HCT116 (cell line): ENCODE measurements at regions not wholly inside any gene's neighbourhood (a gene's known extent, or its start where the extent isn't known, plus 50 kb on each side); places are given as distances from the start of the nearest gene placed in this dataset.

Experiments used
- ATAC-seq: fragments of 200-7000 bp; cut with Tn5 transposase; 2 replicates; pipeline ENCODE4 v1.9.1; 2020; ENCODE audit warnings: mild to moderate bottlenecking, moderate library complexity
- BruUV-seq: library from RNA; stranded (reverse); fragments of 400-500 nt; replicated peaks from 2 replicates; lab custom pipeline; 2021; lab: Mats Ljungman, UMichigan
- CTCF ChIA-PET: fragments of 300-600 bp; sonication (Branson Sonifier 250); formaldehyde crosslinking; loops from one replicate; lab custom pipeline; 2021; ENCODE audit warnings: antibody characterized with exemption; lab: Charles Lee
- POLR2A ChIA-PET: fragments of 300-600, 350-600 bp; sonication (Branson Sonifier 250); formaldehyde crosslinking; loops from one replicate; lab custom pipeline; 2021; ENCODE audit warnings: antibody characterized with exemption; lab: Charles Lee
- RAD21 ChIA-PET, 2 experiments: fragments of 300-600 bp; sonication (Branson Sonifier 250); formaldehyde crosslinking; loops; one replicate each; lab custom pipeline; 2023; ENCODE audit warnings: low total read pairs in 2 of 2; ENCODE audit not compliant: uncharacterized antibody in 2 of 2, unreplicated experiment in 2 of 2, low non-redundant PET in 1 of 2; lab: Charles Lee
- DNase-seq: peaks from one replicate; pipeline ENCODE4 v3.0.0-alpha.2; 2010; ENCODE audit warnings: low read depth, low spot score
- H2AFZ ChIP-seq: fragments of 200-600 bp; shearing (Covaris generic), sonication (generic); 2 replicates; pipeline ENCODE4 v1.6.1; 2017; ENCODE audit warnings: low read depth, mixed run types, mixed read lengths, antibody characterized with exemption, low read length; ENCODE audit not compliant: poor library complexity, severe bottlenecking
- H3K27ac ChIP-seq: 2 replicates; pipeline ENCODE4 v1.5.1; 2012; ENCODE audit warnings: low read depth, low read length
- H3K27me3 ChIP-seq: fragments of 200-600 bp; sonication (generic); 2 replicates; pipeline ENCODE4 v1.6.1; 2016; ENCODE audit warnings: mixed run types, low read length, mixed read lengths; ENCODE audit not compliant: insufficient read depth
- H3K36me3 ChIP-seq, 2 experiments: fragments of 200-500 bp in 1 of 2; fragments of 200-600 bp in 1 of 2; sonication (Bioruptor generic) in 1 of 2; sonication (generic) in 1 of 2; 2 replicates each; pipeline versions ENCODE4 v1.5.1 to v1.6.1; 2014 to 2016; ENCODE audit warnings: low read length in 2 of 2, inconsistent platforms in 1 of 2, mixed read lengths in 1 of 2, mixed run types in 1 of 2; ENCODE audit not compliant: insufficient read depth in 2 of 2, control insufficient read depth in 1 of 2
- H3K4me1 ChIP-seq, 2 experiments: fragments of 200-600 bp in 1 of 2; sonication (generic) in 1 of 2; 2 replicates each; pipeline versions ENCODE4 v1.5.1 to v1.6.1; 2012 to 2017; ENCODE audit warnings: low read length in 2 of 2, inconsistent platforms in 1 of 2, mild to moderate bottlenecking in 1 of 2, mixed read lengths in 1 of 2, mixed run types in 1 of 2, moderate library complexity in 1 of 2; ENCODE audit not compliant: insufficient read depth in 2 of 2, control insufficient read depth in 1 of 2
- H3K4me2 ChIP-seq: fragments of 200-600 bp; sonication (generic); 2 replicates; pipeline ENCODE4 v1.6.1; 2017; ENCODE audit warnings: mixed run types, low read length, mixed read lengths
- H3K4me3 ChIP-seq, 2 experiments: fragments of 200-600 bp in 1 of 2; sonication (generic) in 1 of 2; replicated peaks in 1 of 2; 2 replicates each; pipeline ENCODE4 v1.5.1; 2011 to 2016; ENCODE audit warnings: low read length in 2 of 2, control low read depth in 1 of 2, low read depth in 1 of 2, mild to moderate bottlenecking in 1 of 2, mixed read lengths in 1 of 2, mixed run types in 1 of 2
- H3K79me2 ChIP-seq: fragments of 200-600 bp; sonication (generic); 2 replicates; pipeline ENCODE4 v1.6.1; 2017; ENCODE audit warnings: mild to moderate bottlenecking, mixed run types, low read length, moderate library complexity, mixed read lengths; ENCODE audit not compliant: insufficient read depth
- H3K9ac ChIP-seq: fragments of 200-600 bp; sonication (generic); 2 replicates; pipeline ENCODE4 v1.6.1; 2016; ENCODE audit warnings: low read length, mixed read lengths
- H3K9me2 ChIP-seq: fragments of 200-600 bp; sonication (generic), shearing (Covaris generic); 2 replicates; pipeline ENCODE4 v1.6.1; 2017; ENCODE audit warnings: mixed run types, mild to moderate bottlenecking, moderate library complexity; ENCODE audit not compliant: insufficient read depth
- H3K9me3 ChIP-seq, 2 experiments: fragments of 200-500 bp in 1 of 2; fragments of 200-600 bp in 1 of 2; sonication (Bioruptor generic) in 1 of 2; sonication (generic) in 1 of 2; 2 replicates each; pipeline ENCODE4 v1.6.1; 2014 to 2017; ENCODE audit warnings: low read length in 2 of 2, mixed read lengths in 2 of 2, inconsistent platforms in 1 of 2, low read depth in 1 of 2, mild to moderate bottlenecking in 1 of 2, mixed run types in 1 of 2, moderate library complexity in 1 of 2; ENCODE audit not compliant: control insufficient read depth in 1 of 2, insufficient read depth in 1 of 2
- H4K20me1 ChIP-seq: fragments of 200-600 bp; sonication (generic), shearing (Covaris generic); 2 replicates; pipeline ENCODE4 v1.6.1; 2017; ENCODE audit warnings: mixed run types, mild to moderate bottlenecking, moderate library complexity; ENCODE audit not compliant: insufficient read depth
- CTCF ChIP-seq, 3 experiments: fragments of 200-600 bp in 1 of 3; sonication (generic) in 1 of 3; IDR thresholded peaks in 2 of 3; conservative IDR thresholded peaks in 1 of 3; 2 replicates each; pipeline ENCODE4 v1.5.1; 2012 to 2017; ENCODE audit warnings: low read depth in 2 of 3, low read length in 2 of 3, antibody characterized with exemption in 1 of 3, borderline replicate concordance in 1 of 3, control low read depth in 1 of 3, mild to moderate bottlenecking in 1 of 3, mixed read lengths in 1 of 3, mixed run types in 1 of 3, moderate library complexity in 1 of 3; ENCODE audit not compliant: insufficient read depth in 1 of 3
- EGR1 ChIP-seq: IDR thresholded peaks from 2 replicates; pipeline ENCODE4 v1.6.1; 2012; ENCODE audit warnings: low read depth
- EZH2 ChIP-seq: fragments of 200-600 bp; sonication (generic); IDR thresholded peaks from 2 replicates; pipeline ENCODE4 v1.6.1; 2017; ENCODE audit warnings: antibody characterized with exemption, mixed run types
- EZH2phosphoT487 ChIP-seq: fragments of 200-600 bp; IDR thresholded peaks from 2 replicates; pipeline ENCODE4 v1.6.1; 2018; ENCODE audit warnings: antibody characterized with exemption, borderline replicate concordance
- RAD21 ChIP-seq: IDR thresholded peaks from 2 replicates; pipeline ENCODE4 v1.6.1; 2012; ENCODE audit warnings: low read depth, mild to moderate bottlenecking
- SIN3A ChIP-seq: IDR thresholded peaks from 2 replicates; pipeline ENCODE4 v1.6.1; 2012; ENCODE audit warnings: low read depth
- SP1 ChIP-seq: IDR thresholded peaks from 2 replicates; pipeline ENCODE4 v1.6.1; 2012; ENCODE audit warnings: low read depth
- ZFX ChIP-seq: fragments of 450-650 bp; IDR thresholded peaks from 2 replicates; pipeline ENCODE4 v1.6.1; 2017
- intact Hi-C: fragments of 100-400 bp; cut with micrococcal nuclease; formaldehyde crosslinking; loops from 2 replicates; pipeline ENCODE4 v1.10.0; 2022

DNA sequence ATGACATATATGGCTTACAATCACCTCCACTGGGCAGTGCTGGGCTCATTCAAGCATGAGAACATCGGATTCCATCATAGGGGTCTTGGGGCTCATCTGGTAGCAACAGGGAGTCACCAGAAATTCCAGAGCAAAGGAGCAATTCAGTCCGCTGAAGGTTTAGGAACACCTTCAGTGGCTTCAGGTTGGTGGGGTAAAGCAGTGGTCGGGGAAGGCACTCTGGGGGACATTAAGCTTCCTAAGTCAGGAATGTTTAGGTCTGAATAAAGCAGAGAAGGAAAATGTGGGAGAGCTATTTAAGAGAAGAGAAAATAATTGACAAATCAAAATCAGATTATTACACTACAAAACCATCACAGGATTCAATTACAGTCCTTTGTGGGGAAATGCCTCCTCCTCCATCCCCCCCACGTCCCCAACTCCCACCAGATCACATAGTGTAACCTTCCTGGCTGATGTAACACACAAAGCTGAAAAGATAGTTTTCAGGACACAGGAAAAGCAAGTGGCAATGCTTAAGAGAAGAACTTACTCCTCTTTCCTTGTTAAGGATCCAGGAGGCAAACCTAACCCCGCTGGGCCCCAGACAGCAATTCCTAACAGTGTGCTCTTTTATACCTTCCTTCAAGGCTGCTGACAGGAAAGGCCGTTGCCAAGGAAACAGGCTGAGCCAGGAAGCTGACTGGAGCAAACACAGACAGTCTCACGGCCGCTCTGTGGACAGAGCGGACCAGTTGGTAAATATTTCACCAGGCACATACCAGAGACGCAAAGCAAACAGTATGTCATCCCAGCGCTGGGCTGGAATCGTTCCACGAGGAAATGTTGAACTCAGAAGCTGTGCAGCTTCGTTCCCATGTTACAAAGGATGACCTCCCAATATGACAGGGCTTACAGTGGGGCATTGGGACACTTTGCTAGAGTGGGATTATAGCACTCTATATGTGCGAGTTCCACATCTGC, 57.5 kb upstream of the LMCD1 start:
- ChIA-PET CTCF (interaction anchor here (1.2 to 2.1 kb wide), 4 partner anchors 57 to 181 kb away, joined by 3 to 7 read pairs (median 5); partner anchors contain the start of gene LMCD1), RAD21 (no interaction called here), POLR2A (interaction anchor here (0.9 to 1.1 kb wide), 2 partner anchors 180 to 186 kb away, joined by 3 to 4 read pairs; no protein-coding TSS in a partner anchor)
- Histone ChIP-seq H3K9me2 (no peaks in the 10 kb centered on the region), H3K36me3 (no peaks in the 10 kb centered on the region), H2AFZ (peak overlapping the region; percentile 9), H3K4me2 (peak overlapping the region; percentile 62), H3K27ac (no peak overlapping the region), H3K9ac (peak overlapping the region; percentile 15; the same call in 1 of the 2 replicates), H3K4me3 (peak overlapping the region in 1 of 2 experiments; percentile 28; a peak in 2 of 4 replicates), H4K20me1 (no peaks in the 10 kb centered on the region), H3K4me1 (peaks cover 9 to 24% of the 10 kb centered on the region in 2 experiments; a peak in 3 of 4 replicates), H3K9me3 (no peaks in the 10 kb centered on the region), H3K27me3 (no peaks in the 10 kb centered on the region), H3K79me2 (no peaks in the 10 kb centered on the region)
- DNase-seq (peak; percentile 63), ATAC-seq (peak; percentile 91)
- TF ChIP-seq CTCF (IDR thresholded peaks at IDR 0.05 in 2 of 3, conservative IDR thresholded peaks at IDR 0.05 in 1 of 3; ENCODE audit: borderline replicate concordance in 1 of 3, insufficient read depth in 1 of 3, low read depth in 2 of 3, low read length in 2 of 3) (no peak), EZH2phosphoT487 (no peak), SP1 (no peak), ZFX (no peak), EZH2 (no peak), SIN3A (no peak), EGR1 (no peak), RAD21 (no peak)
- intact Hi-C loops, result no loop called here
- BruUV-seq, result no TSS peak
